K562 (cell line): ENCODE measurements at regions not wholly inside any gene's neighbourhood (a gene's known extent, or its start where the extent isn't known, plus 50 kb on each side); places are given as distances from the start of the nearest gene placed in this dataset.

Experiments
- ATF1 ChIP-seq, 2 experiments: fragments of 450-650 bp in 1 of 2; IDR thresholded peaks; 2 replicates each; pipeline ENCODE4 v1.6.1; 2016; ENCODE audit warnings: missing compliant biosample characterization in 1 of 2, missing genetic modification characterization in 1 of 2
- EHMT2 ChIP-seq: fragments of 450-650 bp; IDR thresholded peaks from 2 replicates; pipeline ENCODE4 v1.6.1; 2018; ENCODE audit warnings: antibody characterized with exemption
- ELF2 ChIP-seq: fragments of 250-450 bp; sonication (Bioruptor Pico); IDR thresholded peaks from 2 replicates; pipeline ENCODE4 v1.5.0; 2021; ENCODE audit warnings: mild to moderate bottlenecking
- FOSL1 ChIP-seq: fragments of 200-800 bp; sonication (Bioruptor generic); conservative IDR thresholded peaks from 2 replicates; pipeline ENCODE4 v1.6.1; 2016; ENCODE audit warnings: missing genetic modification characterization, missing compliant biosample characterization
- HDAC2 ChIP-seq: fragments of 450-650 bp; IDR thresholded peaks from 2 replicates; pipeline ENCODE4 v1.6.1; 2016; ENCODE audit warnings: mild to moderate bottlenecking
- MAFF ChIP-seq: IDR thresholded peaks from 2 replicates; pipeline ENCODE4 v1.6.1; 2012; ENCODE audit warnings: low read length, improper control_type of control experiment
- MED1 ChIP-seq: sonication (generic); formaldehyde crosslinking; IDR thresholded peaks from 2 replicates; pipeline ENCODE4 v1.8.1; 2023; ENCODE audit warnings: missing genetic modification reagents, borderline replicate concordance
- OTX1 ChIP-seq: fragments of 450-650 bp; formaldehyde crosslinking; IDR thresholded peaks from 2 replicates; pipeline ENCODE4 v1.4.0; 2022; ENCODE audit warnings: mild to moderate bottlenecking
- PKNOX1 ChIP-seq: fragments of 450-650 bp; IDR thresholded peaks from 2 replicates; pipeline ENCODE4 v1.6.1; 2016
- REST ChIP-seq, 2 experiments: fragments of 450-650 bp; formaldehyde crosslinking in 1 of 2; IDR thresholded peaks; 2 replicates each; pipeline versions ENCODE4 v1.4.0 to v1.6.1; 2014 to 2020; ENCODE audit warnings: mild to moderate bottlenecking in 2 of 2, borderline replicate concordance in 1 of 2, low read depth in 1 of 2
- SAP30 ChIP-seq: fragments of 200-600 bp; sonication (generic); IDR thresholded peaks from 2 replicates; pipeline ENCODE4 v1.6.1; 2012; ENCODE audit warnings: borderline replicate concordance, low read depth, mild to moderate bottlenecking, moderate library complexity, low read length, control low read depth, inconsistent platforms; ENCODE audit not compliant: insufficient read depth, poor library complexity, severe bottlenecking
- TF ChIP-seq, protein P1 (sequence below), 2 experiments: fragments of 450-650 bp; conservative IDR thresholded peaks; 2 replicates each; pipeline ENCODE4 v1.6.1; 2017; ENCODE audit warnings: mild to moderate bottlenecking in 2 of 2, moderate library complexity in 2 of 2
- TF ChIP-seq, protein P2 (sequence below): fragments of 450-650 bp; IDR thresholded peaks from 2 replicates; pipeline ENCODE4 v1.6.1; 2017; ENCODE audit warnings: antibody characterized with exemption, mild to moderate bottlenecking

DNA sequence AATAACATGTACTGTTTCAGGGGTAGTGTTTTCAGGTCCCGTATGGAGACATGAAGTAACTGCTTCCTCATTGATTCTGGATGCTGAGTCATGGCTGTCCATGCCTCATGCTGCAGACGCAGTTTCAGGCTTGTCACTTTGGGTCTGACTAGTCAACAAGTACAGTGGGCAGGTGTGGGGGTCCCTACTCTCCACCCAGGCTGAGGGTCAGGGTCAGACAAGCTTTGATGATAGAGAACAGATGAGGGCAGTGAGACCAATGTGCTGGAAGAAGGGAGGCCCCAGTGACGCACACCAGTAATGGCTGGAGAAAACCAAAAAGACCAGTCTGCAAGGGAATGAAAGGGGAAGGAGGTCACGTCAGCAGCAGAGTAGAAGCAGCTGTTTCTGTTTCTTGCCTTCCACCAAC lies 80.0 kb upstream of the NFIL3 start (continued):
- TF ChIP-seq SAP30, result no peak
- peak; percentile 51 for TF ChIP-seq REST (IDR thresholded peaks at IDR 0.05; ENCODE audit: borderline replicate concordance)
- no peak for TF ChIP-seq REST (CRISPR knock-in tag; IDR thresholded peaks at IDR 0.05; ENCODE audit: low read depth)
- TF ChIP-seq FOSL1 (tag), result 0 out of 2 replicates have a peak, but pooled peaks have one; percentile 30
- 0 out of 2 replicates have a peak, but pooled peaks have one; percentile 7 for TF ChIP-seq PKNOX1
- TF ChIP-seq ATF1 (CRISPR knock-in tag; IDR thresholded peaks at IDR 0.05), result no peak
- peak; percentile 42; the same call in 1 of the 2 replicates for TF ChIP-seq ATF1 (tag; IDR thresholded peaks at IDR 0.05)
- TF ChIP-seq, protein P1, sequence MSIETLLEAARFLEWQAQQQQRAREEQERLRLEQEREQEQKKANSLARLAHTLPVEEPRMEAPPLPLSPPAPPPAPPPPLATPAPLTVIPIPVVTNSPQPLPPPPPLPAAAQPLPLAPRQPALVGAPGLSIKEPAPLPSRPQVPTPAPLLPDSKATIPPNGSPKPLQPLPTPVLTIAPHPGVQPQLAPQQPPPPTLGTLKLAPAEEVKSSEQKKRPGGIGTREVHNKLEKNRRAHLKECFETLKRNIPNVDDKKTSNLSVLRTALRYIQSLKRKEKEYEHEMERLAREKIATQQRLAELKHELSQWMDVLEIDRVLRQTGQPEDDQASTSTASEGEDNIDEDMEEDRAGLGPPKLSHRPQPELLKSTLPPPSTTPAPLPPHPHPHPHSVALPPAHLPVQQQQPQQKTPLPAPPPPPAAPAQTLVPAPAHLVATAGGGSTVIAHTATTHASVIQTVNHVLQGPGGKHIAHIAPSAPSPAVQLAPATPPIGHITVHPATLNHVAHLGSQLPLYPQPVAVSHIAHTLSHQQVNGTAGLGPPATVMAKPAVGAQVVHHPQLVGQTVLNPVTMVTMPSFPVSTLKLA (conservative IDR thresholded peaks at IDR 0.05), result peak in 1 of 2 experiments; percentile 26; a peak in 1 of 4 replicates
- peak; percentile 29; the same call in 1 of the 2 replicates for TF ChIP-seq EHMT2
- TF ChIP-seq, protein P2, sequence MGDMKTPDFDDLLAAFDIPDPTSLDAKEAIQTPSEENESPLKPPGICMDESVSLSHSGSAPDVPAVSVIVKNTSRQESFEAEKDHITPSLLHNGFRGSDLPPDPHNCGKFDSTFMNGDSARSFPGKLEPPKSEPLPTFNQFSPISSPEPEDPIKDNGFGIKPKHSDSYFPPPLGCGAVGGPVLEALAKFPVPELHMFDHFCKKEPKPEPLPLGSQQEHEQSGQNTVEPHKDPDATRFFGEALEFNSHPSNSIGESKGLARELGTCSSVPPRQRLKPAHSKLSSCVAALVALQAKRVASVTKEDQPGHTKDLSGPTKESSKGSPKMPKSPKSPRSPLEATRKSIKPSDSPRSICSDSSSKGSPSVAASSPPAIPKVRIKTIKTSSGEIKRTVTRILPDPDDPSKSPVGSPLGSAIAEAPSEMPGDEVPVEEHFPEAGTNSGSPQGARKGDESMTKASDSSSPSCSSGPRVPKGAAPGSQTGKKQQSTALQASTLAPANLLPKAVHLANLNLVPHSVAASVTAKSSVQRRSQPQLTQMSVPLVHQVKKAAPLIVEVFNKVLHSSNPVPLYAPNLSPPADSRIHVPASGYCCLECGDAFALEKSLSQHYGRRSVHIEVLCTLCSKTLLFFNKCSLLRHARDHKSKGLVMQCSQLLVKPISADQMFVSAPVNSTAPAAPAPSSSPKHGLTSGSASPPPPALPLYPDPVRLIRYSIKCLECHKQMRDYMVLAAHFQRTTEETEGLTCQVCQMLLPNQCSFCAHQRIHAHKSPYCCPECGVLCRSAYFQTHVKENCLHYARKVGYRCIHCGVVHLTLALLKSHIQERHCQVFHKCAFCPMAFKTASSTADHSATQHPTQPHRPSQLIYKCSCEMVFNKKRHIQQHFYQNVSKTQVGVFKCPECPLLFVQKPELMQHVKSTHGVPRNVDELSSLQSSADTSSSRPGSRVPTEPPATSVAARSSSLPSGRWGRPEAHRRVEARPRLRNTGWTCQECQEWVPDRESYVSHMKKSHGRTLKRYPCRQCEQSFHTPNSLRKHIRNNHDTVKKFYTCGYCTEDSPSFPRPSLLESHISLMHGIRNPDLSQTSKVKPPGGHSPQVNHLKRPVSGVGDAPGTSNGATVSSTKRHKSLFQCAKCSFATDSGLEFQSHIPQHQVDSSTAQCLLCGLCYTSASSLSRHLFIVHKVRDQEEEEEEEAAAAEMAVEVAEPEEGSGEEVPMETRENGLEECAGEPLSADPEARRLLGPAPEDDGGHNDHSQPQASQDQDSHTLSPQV, result peak; percentile 61; the same call in 1 of the 2 replicates
- TF ChIP-seq OTX1, result no peak
- no peak for TF ChIP-seq HDAC2
- peak; percentile 84; the same call in 1 of the 2 replicates for TF ChIP-seq MAFF
- no peak for TF ChIP-seq MED1 (CRISPR knock-in tag)
- TF ChIP-seq ELF2, result 0 out of 2 replicates have a peak, but pooled peaks have one; percentile 18
